ENCODE measurements at regions not wholly inside any gene's neighbourhood (a gene's known extent, or its start where the extent isn't known, plus 50 kb on each side); places are given as distances from the start of the nearest gene placed in this dataset.
"Not testable (repeated sequence)": the region's sequence is repeated elsewhere in the genome, so short reads cannot be mapped to it uniquely, and the experiment has no call there.

- TF ChIP-seq CTCF (IDR thresholded peaks at IDR 0.05; ENCODE audit: partially characterized antibody, unreplicated experiment) = no peak
- H3K9me3 Mint-ChIP-seq (ENCODE audit: unreplicated experiment) = no peaks in the 10 kb centered on the region
- peaks cover 2% of the 10 kb centered on the region for H3K27me3 Mint-ChIP-seq (ENCODE audit: unreplicated experiment)
- no peak overlapping the region for H3K4me3 Mint-ChIP-seq (ENCODE audit: unreplicated experiment)
- H3K36me3 Mint-ChIP-seq (ENCODE audit: unreplicated experiment) = no peaks in the 10 kb centered on the region
- H3K4me1 Mint-ChIP-seq (ENCODE audit: low read depth, unreplicated experiment) = no peaks in the 10 kb centered on the region
- no peak overlapping the region for H3K27ac Mint-ChIP-seq (ENCODE audit: unreplicated experiment)
- no peak for DNase-seq
Measured at GRCh38 chr5:101244621-101245020, 341.5 kb upstream of the ST8SIA4 start.

- H3K27me3 Mint-ChIP-seq (ENCODE audit: unreplicated experiment) = no peaks in the 10 kb centered on the region
- H3K27ac Mint-ChIP-seq (ENCODE audit: unreplicated experiment) = no peak overlapping the region
- no peak overlapping the region for H3K4me3 Mint-ChIP-seq (ENCODE audit: unreplicated experiment)
- DNase-seq = no peak
- H3K9me3 Mint-ChIP-seq (ENCODE audit: unreplicated experiment) = no peaks in the 10 kb centered on the region
- H3K4me1 Mint-ChIP-seq (ENCODE audit: low read depth, unreplicated experiment) = no peaks in the 10 kb centered on the region
- no peaks in the 10 kb centered on the region for H3K36me3 Mint-ChIP-seq (ENCODE audit: unreplicated experiment)
- TF ChIP-seq CTCF (IDR thresholded peaks at IDR 0.05; ENCODE audit: partially characterized antibody, unreplicated experiment) = no peak
Measured at GRCh38 chr5:101212942-101213514, 309.9 kb upstream of the ST8SIA4 start.

GRCh38 chr5:101206534-101206933 is 303.5 kb upstream of the ST8SIA4 start:
- no peaks in the 10 kb centered on the region for H3K36me3 Mint-ChIP-seq (ENCODE audit: unreplicated experiment)

GRCh38 chr5:101205065-101205464 is 302.0 kb upstream of the ST8SIA4 start:
- H3K36me3 Mint-ChIP-seq (ENCODE audit: unreplicated experiment); H3K9me3 Mint-ChIP-seq (ENCODE audit: unreplicated experiment); DNase-seq; H3K4me3 Mint-ChIP-seq (ENCODE audit: unreplicated experiment); H3K4me1 Mint-ChIP-seq (ENCODE audit: low read depth, unreplicated experiment); H3K27me3 Mint-ChIP-seq (ENCODE audit: unreplicated experiment); H3K27ac Mint-ChIP-seq (ENCODE audit: unreplicated experiment): not testable (repeated sequence)

More at GRCh38 chr5:101206534-101206933, 303.5 kb upstream of the ST8SIA4 start:
- no peak for DNase-seq
- Mint-ChIP-seq H3K27me3 (ENCODE audit: unreplicated experiment) (no peaks in the 10 kb centered on the region), H3K4me1 (ENCODE audit: low read depth, unreplicated experiment) (no peaks in the 10 kb centered on the region), H3K9me3 (ENCODE audit: unreplicated experiment) (no peaks in the 10 kb centered on the region), H3K27ac (ENCODE audit: unreplicated experiment) (no peak overlapping the region), H3K4me3 (ENCODE audit: unreplicated experiment) (no peak overlapping the region)
- no peak for TF ChIP-seq CTCF (IDR thresholded peaks at IDR 0.05; ENCODE audit: partially characterized antibody, unreplicated experiment)

- not testable (repeated sequence) for H3K4me1 Mint-ChIP-seq (ENCODE audit: low read depth, unreplicated experiment); H3K4me3 Mint-ChIP-seq (ENCODE audit: unreplicated experiment); H3K9me3 Mint-ChIP-seq (ENCODE audit: unreplicated experiment); H3K27me3 Mint-ChIP-seq (ENCODE audit: unreplicated experiment); H3K36me3 Mint-ChIP-seq (ENCODE audit: unreplicated experiment); H3K27ac Mint-ChIP-seq (ENCODE audit: unreplicated experiment); DNase-seq
Measured at GRCh38 chr5:101180365-101180764, 277.3 kb upstream of the ST8SIA4 start.

GRCh38 chr5:101176605-101177004 is 273.5 kb upstream of the ST8SIA4 start:
- TF ChIP-seq CTCF (IDR thresholded peaks at IDR 0.05; ENCODE audit: partially characterized antibody, unreplicated experiment) = no peak
- no peak for DNase-seq

More at GRCh38 chr5:101176605-101177004, 273.5 kb upstream of the ST8SIA4 start:
- Mint-ChIP-seq H3K9me3 (ENCODE audit: unreplicated experiment) (peaks cover 2% of the 10 kb centered on the region), H3K4me3 (ENCODE audit: unreplicated experiment) (no peak overlapping the region), H3K36me3 (ENCODE audit: unreplicated experiment) (no peaks in the 10 kb centered on the region), H3K27ac (ENCODE audit: unreplicated experiment) (no peak overlapping the region), H3K4me1 (ENCODE audit: low read depth, unreplicated experiment) (no peaks in the 10 kb centered on the region), H3K27me3 (ENCODE audit: unreplicated experiment) (peaks cover 2% of the 10 kb centered on the region)

Measured in glutamatergic neuron (in vitro differentiated cells).